Endometrium (tissue), 2 donors: ENCODE measurements at regions not wholly inside any gene's neighbourhood (a gene's known extent, or its start where the extent isn't known, plus 50 kb on each side); places are given as distances from the start of the nearest gene placed in this dataset.
"Not testable (repeated sequence)": the region's sequence is repeated elsewhere in the genome, so short reads cannot be mapped to it uniquely, and the experiment has no call there.

Experiments used
- FAIRE-seq: peaks from 2 replicates; lab custom pipeline; 2012; peaks lifted over from hg19 to GRCh38; lab: Jason Lieb, UNC
- donor health status: control.
- donor health status: control.

DNA sequence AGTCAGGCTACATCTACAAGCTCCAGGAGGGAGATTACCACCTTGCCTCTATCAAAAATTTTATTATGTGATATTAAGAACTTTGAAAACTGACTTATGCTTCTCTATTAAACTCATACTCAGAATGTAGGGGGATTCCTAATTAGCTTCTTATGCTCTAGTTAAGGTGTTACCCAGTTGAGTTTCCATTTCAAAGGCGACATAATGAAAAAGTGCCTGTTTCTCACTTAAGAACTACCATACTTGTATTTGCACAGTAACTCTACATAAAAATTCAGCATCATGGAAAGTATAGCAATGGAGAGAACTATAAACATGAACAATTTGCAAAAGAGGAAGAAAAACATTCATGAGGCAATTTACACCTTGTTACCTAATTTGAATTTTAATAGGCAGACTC lies 739.1 kb downstream of the ZPLD1 start:
- FAIRE-seq = no peak

DNA sequence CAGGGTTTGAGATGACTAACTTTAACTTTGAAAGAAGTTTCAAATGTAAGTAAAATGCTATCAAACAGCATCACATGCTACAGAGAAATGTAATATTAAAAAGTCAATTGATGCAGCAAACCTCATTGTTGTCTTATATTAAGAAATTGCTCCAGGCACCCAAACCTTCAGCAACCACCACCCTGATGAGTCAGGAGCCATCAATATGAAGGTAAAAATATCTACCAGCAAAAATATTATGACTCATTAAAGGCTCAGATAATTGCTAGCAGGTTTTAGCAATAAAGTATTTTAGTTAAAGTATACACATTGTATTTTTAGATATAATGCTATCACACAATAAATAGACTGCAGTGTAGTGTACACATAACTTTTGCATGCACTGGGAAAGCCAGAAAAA lies 746.3 kb downstream of the ZPLD1 start:
- no peak for FAIRE-seq

DNA sequence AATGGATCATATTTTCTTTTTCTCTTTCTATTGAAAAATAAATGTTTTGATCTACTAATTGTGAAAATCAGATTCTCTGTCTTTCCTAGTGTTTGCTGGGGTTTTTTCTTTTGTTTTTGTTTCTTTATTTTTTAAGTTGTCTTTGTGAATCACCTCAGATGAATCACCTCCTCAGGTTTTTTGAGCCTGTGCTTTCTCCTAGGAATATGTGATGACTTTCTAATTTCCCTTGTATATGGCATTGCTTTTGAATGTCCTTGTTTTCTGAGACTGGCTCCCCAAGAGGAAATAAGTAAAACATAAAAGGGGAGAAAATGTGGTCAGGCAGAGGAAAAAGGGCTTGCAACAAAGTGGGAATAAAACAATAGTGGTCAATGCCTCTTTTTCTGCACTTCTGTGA lies 750.0 kb downstream of the ZPLD1 start:
- FAIRE-seq = no peak

DNA sequence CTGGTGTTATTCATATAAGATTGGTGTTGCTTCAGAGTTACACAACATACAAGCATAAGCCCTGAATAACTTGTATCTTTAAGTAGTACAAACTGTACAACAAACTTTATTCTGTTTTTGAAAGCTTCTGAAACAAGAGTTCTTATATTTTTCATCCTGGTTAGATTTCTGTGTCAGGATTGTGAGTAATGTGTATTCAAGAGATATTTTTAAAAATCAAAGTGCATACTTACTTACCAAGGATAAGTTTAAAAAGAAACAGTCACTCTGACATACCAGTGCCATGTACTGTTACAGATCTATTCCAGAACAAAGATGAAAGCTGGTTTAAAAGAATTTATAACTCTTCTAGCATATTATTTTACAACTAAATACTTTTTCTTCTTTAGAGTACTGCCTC lies 755.1 kb downstream of the ZPLD1 start:
- no peak for FAIRE-seq

DNA sequence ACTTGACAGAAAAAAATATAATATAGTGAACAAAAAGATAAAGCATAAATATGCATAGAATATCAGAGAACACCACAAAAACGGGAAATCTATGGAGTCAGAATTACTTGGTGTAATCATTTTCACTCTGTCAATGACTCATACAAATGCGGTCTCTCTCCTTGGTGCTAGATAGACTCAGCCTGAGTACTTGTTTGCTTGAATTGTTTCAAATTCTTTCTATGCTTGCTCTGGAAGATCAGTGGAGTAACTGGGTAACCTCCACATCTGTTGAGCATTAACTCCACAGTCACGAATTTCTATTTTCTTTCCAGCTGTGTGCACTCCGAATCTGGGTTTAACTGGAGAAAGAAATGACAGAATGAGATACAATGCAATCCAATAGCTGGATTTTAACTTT lies 760.4 kb downstream of the ZPLD1 start:
- FAIRE-seq = peak; percentile 89

DNA sequence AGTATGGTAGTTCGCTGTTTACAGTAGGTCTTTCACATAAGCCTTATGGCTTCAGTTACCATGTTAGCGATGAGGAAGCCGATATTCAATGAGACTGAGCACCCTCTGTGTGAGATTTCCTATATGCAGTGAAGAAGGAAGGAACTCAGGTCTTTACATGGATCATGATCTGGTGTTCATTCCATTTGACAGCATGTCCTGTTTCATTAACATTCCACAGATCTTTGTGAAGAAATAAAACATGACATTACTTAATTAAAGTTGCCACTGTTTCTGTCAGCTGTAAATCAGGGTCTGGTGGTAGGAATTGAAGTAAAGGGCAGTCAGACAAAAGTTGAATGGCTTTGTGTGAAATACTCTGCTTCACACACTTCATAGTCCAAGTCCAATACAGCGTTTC lies 768.6 kb downstream of the ZPLD1 start:
- FAIRE-seq = no peak

DNA sequence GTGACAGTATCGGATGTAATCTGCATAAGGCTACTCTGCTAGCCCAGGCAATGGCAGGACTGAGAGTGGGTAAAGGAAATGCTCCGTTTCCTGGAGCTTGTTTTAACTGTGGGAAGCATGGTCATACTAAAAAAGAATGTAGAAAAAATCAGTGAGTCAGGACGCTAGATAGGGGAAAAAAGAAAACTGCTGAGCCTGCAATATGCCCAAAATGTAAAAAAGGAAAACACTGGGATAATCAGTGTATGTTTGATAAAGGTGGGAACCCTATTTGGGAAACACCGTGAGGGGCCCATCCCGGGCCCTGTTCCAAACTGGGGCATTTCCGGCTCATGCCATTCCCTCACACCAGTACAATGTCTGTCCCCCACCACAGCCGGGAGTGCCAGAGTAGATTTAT lies 775.8 kb downstream of the ZPLD1 start:
- FAIRE-seq = no peak

DNA sequence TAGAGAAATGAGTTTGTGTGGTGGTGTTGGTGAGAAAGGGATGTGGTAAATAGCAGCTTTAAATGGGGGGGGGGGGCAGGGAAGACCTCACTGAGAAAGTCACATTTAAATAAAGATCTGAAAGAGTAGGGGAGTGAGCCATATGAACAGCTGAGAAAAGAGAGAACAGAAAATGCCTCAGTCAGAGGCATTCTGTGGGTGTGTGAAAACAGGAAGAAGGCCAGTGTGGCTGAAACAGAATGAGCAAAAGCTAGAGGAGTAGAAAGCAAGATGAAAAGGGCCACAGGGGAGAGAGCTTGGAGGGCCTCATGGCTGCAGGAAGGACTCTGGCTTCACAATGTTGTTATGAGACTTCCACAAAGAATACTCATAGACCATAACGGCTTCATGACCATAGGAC lies 783.3 kb downstream of the ZPLD1 start:
- FAIRE-seq = no peak

DNA sequence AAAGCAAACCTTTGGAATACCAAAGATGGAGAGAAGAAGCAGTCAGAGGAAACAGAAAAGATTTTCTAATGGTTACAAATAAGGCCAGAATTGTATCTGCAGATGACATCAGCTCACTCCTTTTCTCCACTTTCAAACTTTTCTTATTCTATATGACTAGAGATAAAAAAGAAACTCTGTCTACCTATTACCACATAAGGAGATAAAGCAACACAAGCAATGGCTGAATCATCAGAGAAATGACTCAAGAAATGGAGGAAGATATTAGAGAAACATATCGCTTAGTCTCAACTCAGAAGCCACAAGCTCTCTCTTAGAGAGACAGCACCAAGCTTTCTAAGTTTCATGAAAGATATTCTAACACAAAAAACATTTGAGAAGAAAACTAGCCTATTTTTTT lies 784.0 kb downstream of the ZPLD1 start:
- no peak for FAIRE-seq

DNA sequence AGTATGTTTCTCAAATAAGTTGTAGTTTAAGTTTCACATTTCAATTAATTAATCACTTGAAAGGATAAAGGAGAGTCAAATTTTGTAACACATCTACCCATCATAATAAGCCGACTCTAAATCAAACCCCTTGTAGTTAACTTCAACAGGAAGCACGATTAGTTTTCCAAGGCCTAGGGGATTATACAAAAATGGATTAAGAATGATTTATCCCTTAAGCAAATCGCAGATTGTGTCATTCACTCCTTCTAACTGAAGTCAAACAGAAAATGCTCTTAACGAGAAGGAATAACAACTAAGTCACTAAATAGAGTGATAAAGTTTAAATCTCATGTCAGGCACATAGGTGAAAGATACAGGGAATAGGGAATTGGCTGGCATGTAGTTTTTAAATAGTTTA lies 792.8 kb downstream of the ZPLD1 start:
- no peak for FAIRE-seq

DNA sequence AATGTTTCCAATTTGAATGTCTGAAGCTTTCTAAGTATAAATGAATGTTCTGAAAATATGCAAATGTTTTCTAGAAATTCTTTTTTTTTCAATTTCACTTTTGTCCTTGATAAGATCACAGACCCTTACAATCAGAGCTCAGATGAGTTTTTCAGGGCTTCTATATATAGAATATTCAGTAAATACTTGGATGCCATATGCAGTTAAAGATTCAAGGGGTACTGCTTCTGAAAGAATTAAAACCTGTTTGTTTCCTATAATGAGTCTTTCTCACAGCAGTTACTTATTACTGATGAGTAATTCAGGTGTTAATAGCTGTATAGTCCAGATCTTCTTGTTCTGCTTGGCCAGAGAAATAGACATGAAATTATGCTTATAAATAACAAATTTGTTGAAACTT lies 812.6 kb downstream of the ZPLD1 start:
- no peak for FAIRE-seq

DNA sequence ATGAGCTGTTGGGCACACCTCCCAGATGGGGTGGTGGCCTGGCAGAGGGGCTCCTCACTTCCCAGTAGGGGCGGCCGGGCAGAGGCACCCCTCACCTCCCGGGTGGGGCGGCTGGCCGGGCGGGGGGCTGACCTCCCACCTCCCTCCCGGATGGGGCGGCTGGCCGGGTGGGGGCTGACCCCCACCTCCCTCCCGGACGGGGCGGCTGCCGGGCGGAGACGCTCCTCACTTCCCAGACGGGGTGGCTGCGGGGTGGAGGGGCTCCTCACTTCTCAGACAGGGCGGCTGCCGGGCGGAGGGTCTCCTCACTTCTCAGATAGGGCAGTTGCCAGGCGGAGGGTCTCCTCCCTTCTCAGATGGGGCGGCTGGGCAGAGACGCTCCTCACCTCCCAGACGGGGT lies 820.0 kb downstream of the ZPLD1 start:
- FAIRE-seq = not testable (repeated sequence)

DNA sequence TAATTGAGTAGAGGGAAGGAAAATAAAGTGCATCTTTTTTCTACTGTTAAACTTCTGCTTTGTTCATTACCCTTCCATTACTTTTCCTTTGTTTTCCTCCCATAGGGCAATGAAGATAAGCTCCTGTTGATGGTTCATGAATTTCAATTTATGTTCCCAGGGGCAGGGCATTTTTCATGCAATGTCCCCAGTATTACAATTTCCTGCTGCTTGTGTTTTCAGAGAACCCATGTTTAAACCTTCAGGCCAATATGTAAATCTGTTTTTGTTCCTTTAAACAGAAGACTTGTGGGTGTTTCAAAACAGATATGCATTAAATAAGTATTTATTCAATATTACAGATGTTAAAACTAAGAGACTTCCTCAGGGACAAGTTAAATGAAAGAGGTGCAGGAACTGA lies 834.5 kb downstream of the ZPLD1 start:
- FAIRE-seq = no peak

DNA sequence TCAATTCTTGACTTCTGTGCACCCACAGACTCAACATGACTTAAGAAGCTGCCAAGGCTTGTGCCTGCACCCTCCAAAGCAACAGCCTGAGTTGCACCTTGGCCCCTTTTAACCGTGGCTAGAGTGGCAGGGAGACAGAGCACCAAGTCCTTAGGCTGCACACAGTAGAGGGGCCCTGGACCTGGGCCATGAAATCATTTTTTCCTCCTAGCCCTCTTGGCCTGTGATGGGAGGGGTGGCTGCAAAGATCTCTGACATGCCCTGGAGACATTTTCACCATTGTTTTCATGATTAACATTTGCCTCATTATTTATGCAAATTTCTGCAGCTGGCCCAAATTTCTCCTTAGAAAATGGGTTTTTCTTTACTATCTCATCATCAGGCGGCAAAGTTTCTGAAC lies 836.8 kb downstream of the ZPLD1 start:
- FAIRE-seq = no peak

DNA sequence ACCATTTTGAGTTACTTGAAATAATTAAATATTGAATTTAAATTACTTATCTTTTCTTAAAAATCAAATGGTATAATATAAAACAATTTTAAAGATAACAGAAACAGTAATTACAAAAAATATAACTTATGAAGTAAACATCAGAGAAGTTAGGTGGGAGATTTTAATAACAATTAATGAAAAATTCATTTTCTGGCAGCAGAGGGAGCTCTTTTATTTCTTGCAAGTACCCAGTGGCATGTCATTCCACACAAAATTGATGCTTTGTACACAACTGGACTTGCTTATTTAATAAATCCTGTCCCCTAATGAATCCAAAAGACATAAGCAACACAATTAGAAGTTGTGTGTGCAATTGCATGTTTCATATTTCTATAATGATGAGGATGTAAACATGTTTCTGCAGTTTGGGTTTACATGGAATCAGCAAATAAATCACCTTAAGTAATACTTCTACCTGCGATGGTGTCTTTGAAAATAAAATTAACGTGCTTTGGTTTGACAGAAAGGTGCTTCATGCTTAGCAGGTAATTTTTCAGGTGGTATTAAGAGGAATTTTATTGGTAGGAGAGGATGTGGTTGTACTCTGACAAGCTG lies 861.3 kb downstream of the ZPLD1 start:
- peak; percentile 91 for FAIRE-seq

DNA sequence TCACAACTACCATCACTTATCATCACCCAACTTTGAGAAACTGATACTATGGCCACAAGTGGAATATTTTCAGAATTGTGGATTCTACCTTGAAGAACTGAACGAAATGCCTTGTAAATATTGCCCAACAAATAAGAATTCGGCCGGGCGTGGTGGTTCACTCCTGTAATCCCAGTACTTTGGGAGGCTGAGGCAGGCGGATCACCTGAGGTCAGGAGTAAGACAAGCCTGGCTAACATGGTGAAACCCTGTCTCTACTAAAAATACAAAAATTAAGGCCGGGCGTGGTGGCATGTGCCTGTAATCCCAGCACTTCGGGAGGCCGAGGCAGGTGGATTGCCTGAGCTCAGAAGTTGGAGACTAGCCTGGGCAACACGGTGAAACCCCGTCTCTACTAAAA lies 862.7 kb downstream of the ZPLD1 start:
- FAIRE-seq = not testable (repeated sequence)

DNA sequence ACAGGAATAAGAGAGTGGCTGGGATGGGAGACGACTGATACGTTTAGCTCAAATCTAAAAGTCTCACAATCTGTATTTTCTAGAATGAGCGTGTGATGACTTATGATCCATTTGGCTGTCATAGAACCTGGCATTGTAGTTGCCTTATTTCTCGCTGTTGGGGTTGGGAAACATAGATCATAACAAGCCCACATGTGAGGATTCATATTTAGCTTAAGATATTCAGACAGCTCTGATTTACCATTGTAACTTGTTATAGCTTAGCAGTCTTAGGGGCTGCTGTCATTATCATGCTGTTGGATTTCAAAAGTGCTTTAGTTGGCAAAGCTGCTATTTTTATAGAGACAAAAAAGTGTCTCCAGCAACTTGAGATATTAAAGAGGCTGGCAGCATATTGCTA lies 871.3 kb downstream of the ZPLD1 start:
- no peak for FAIRE-seq

DNA sequence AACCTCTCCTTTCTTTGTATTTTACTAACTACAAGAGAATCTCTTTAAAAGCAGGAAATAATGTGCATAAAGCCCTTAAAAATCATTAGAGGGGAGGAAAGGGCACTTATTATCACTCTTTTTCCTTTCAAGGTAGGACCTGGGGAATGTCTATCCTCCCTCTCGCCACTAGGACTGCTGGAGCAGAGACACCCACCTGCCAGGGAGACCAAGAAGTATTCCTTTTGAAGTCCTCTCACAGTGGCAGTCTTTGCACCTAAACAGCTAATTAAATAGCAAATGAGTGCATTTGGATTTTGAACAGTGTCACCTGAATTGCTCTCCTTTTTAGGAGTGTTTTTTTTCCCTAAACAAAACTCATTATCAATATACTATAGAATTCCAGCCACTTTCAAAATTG lies 874.1 kb downstream of the ZPLD1 start:
- no peak for FAIRE-seq

DNA sequence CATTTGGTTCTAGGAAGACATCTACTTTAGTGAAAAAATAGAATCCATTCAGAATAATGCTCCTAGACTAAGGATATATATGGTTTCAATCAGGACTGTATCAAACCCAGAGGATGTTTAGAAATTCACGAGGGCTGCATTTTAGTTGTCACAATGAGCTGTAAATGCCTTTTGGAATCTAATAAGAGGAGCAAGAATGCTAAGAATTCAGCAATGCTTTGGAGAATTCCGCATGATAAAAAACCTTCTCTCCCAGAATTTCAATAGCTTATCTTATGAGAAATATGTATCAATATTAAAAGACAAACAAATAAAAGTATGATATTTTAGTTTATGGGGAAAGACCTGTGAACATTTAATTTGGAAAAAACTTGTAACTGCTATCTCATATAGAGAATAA lies 885.1 kb downstream of the ZPLD1 start:
- no peak for FAIRE-seq

DNA sequence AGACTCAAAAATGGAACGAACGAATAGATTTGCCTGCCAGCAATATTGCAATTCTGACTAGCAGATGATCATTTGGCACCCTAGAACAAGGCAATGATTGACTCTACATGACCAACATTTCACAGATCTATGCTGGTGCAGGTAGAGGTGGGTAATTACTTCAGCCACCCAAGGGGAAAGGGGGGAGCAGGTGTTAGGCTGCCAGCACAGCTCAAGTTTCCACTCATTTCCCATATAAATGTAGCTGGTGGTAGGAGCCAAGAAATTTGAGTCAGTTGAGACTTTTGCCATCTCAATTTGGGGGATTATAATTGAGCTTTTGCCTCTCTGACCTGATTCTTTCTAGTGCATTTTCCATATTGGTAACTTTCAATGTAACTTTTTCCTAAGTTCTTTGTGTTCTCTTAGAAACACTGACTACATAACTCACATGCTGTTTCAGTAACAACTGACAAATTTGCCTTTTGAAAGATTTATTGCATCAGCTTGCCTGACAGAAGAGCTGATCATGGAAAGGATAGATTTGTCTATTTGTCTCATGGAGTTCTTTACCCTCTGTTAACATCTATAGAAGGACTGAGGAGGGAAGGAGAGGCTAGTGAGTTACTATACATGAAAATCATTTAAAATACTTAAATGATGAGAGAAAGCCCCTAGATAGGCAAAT lies 902.5 kb downstream of the ZPLD1 start:
- no peak for FAIRE-seq

DNA sequence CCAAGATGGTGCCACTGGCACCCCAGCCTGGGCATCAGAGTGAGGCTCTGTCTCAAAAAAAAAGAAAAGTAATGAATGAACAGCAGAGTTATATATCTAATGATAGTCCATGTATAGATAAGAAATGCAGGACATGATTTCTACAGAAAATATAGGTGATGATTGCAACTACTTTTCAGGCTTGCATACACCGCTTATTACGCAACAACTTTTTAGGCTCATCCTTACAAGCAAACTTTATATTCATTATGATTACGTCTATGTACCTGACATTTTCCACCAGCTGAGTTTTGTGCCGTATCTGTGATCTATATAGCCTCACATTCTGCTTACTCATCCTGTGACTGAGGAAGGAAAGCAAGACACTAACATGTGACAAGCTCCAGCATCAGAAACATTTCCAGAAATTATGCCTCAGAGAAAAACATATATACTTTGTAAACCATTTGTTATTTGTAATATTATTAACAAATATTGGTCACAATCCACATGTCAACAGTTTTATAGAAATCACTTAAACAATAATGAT lies 906.3 kb downstream of the ZPLD1 start:
- FAIRE-seq = no peak

DNA sequence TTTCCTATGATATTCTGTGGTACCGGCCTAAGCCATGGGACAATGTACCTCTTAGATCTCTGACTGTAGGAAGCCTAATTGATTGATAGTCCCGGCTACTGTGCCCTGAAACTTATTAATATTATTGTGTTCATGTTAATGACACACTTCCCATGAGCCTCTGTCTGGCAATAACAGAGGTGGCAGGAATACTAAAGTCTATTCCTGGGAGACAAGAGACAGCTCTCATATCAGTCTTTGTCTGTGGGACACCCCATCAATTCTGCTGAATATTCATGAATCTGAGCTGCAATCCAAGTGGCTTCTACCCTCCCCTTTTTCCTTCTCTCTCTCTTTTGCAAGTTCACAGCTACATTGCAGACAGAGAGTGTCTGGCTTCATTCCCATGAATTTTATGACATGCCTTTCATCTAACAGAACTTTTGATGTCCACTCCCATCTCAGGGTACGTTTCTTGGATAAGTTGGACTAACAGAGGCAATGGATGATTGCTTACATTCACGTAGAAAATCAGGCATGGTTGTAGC lies 907.5 kb downstream of the ZPLD1 start:
- FAIRE-seq = no peak

DNA sequence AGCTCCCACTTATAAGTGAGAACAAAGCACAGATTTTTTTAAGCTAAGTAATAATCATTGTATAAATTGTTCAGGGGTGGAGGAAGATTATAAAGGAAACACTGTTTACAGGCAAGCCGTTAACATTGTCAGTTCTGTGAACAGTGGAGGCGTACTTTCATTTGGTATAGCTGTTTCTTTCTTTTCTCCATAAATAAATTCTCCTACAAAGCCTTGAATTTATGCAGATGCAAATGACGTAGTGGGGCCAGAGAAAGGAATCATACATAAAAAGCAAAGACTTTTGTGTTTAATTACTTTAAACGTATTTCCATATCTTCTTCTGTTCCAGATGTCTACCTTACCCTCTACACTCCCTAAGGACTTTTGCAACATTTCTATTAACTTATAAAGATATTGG lies 914.9 kb downstream of the ZPLD1 start:
- FAIRE-seq = no peak

DNA sequence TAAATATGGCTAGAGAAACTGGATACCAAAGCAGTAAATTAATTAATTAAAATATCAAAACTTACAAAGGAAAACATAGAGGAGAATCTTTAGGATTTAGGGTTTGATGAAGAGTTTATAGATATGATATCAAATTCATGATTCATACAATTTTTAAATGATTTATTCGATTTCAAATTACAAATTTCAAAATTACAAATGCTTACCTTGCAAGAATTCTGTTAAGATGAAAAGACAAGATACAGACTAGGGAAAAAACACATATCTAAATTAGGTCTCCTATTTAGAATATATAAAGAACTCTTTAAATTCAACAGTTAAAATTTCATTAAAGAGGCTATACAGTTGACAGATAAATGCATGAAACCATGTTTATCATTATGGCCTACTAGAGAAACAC lies 930.7 kb downstream of the ZPLD1 start:
- FAIRE-seq = no peak
